Transverse colon (tissue), 4 donors: ENCODE measurements at regions not wholly inside any gene's neighbourhood (a gene's known extent, or its start where the extent isn't known, plus 50 kb on each side); places are given as distances from the start of the nearest gene placed in this dataset.

Source experiments
- DNase-seq: peaks from one replicate; pipeline ENCODE4 v3.0.0-alpha.2; 2019
- H3K27ac ChIP-seq, 4 donors: fragments of 200-600 bp; sonication (generic); 2 replicates each; pipeline ENCODE4 v1.5.1; 2016 to 2018; ENCODE audit warnings: inconsistent platforms in 4 of 4
- H3K27me3 ChIP-seq: fragments of 200-600 bp; sonication (generic); 2 replicates; pipeline ENCODE4 v1.5.1; 2017; ENCODE audit warnings: inconsistent platforms
- H3K36me3 ChIP-seq, 4 donors: fragments of 200-600 bp; sonication (generic); 2 replicates each; pipeline ENCODE4 v1.5.1; 2017 to 2019; ENCODE audit warnings: inconsistent platforms in 4 of 4
- H3K4me1 ChIP-seq, 4 donors: fragments of 200-600 bp; sonication (generic); 2 replicates each; pipeline ENCODE4 v1.5.1; 2017 to 2020; ENCODE audit warnings: inconsistent platforms in 4 of 4
- H3K4me3 ChIP-seq, 4 donors: fragments of 200-600 bp; sonication (generic); 1 replicate in 1 of 4; 2 replicates in 3 of 4; pipeline versions ENCODE4 v1.5.1 to v1.6.1; 2017 to 2019; ENCODE audit warnings: inconsistent platforms in 4 of 4
- H3K9me3 ChIP-seq, 2 donors: fragments of 200-600 bp; sonication (generic); 2 replicates each; pipeline ENCODE4 v1.5.1; 2017 to 2019; ENCODE audit warnings: inconsistent platforms in 2 of 2
- CTCF ChIP-seq, 5 experiments: fragments of 200-600 bp in 3 of 5; fragments of 450-650 bp in 2 of 5; sonication (generic) in 3 of 5; IDR thresholded peaks; 1 replicate in 2 of 5; 2 replicates in 3 of 5; pipeline ENCODE4 v1.5.1; 2016 to 2017; ENCODE audit warnings: antibody characterized with exemption in 5 of 5, inconsistent platforms in 3 of 5, mild to moderate bottlenecking in 2 of 5, moderate library complexity in 1 of 5
- EP300 ChIP-seq: sonication (generic); formaldehyde crosslinking; IDR thresholded peaks from one replicate; pipeline ENCODE4 v1.6.1; 2017; ENCODE audit warnings: antibody characterized with exemption, low read depth
- POLR2A ChIP-seq: fragments of 450-650 bp; IDR thresholded peaks from one replicate; pipeline ENCODE4 v1.6.1; 2016; ENCODE audit warnings: antibody characterized with exemption, mild to moderate bottlenecking, moderate library complexity
- POLR2AphosphoS5 ChIP-seq, 3 donors: sonication (generic); formaldehyde crosslinking; IDR thresholded peaks; one replicate each; pipeline ENCODE4 v1.6.1; 2016; ENCODE audit warnings: antibody characterized with exemption in 3 of 3
- WGBS, 2 donors: methylation state at CpG; one replicate each; pipeline ENCODE4 v1.1.5; 2018; ENCODE audit warnings: low coverage in 1 of 2; 5-methylcytosine and 5-hydroxymethylcytosine counted together
- in situ Hi-C, 4 donors: fragments of 200-750 bp; cut with MboI; loops; one replicate each; pipeline versions ENCODE4 v1.15.0 to v1.15.1; 2017; ENCODE audit warnings: low sequenced_read_pairs in 3 of 4, low pct_ligation_motif_present in 1 of 4, low pct_unique_long_range_greater_than_20kb in 1 of 4
- intact Hi-C: fragments of 100-400 bp; cut with DNase I; formaldehyde crosslinking; loops from one replicate; pipeline ENCODE4 v1.15.1; 2023; ENCODE audit warnings: low total_unique reads

GRCh38 chr10:111338805-111339204 lies 262.0 kb downstream of the ADRA2A start:
- in situ Hi-C loops: no loop called here
- H3K27me3 ChIP-seq: no peaks in the 10 kb centered on the region
- H3K36me3 ChIP-seq: no peaks in the 10 kb centered on the region
- 76 to 85% methylated on average over 3 to 5 of the region's 5 CpGs for WGBS, 2 donors
- intact Hi-C loops: no loop called here
- H3K4me3 ChIP-seq: no peak overlapping the region
- no peaks in the 10 kb centered on the region for H3K4me1 ChIP-seq
- TF ChIP-seq EP300: no peak
- no peak for TF ChIP-seq POLR2AphosphoS5 (IDR thresholded peaks at IDR 0.05)
- no peak for TF ChIP-seq POLR2A
- TF ChIP-seq CTCF (IDR thresholded peaks at IDR 0.05): no peak
- peaks cover 9 to 12% of the 10 kb centered on the region in 2 donors for H3K9me3 ChIP-seq
- peak; percentile 24 for DNase-seq
- H3K27ac ChIP-seq: peak overlapping the region in 1 of 4 donors; percentile 12

GRCh38 chr10:111344804-111345203 lies 268.0 kb downstream of the ADRA2A start:
- TF ChIP-seq POLR2AphosphoS5 (IDR thresholded peaks at IDR 0.05) (no peak), CTCF (IDR thresholded peaks at IDR 0.05) (peak in 1 of 5 experiments; percentile 21)
- Histone ChIP-seq H3K4me1 (peaks cover 0 to 6% (median 0%) of the 10 kb centered on the region in 4 donors), H3K27ac (no peak overlapping the region), H3K9me3 (peaks cover 9 to 12% of the 10 kb centered on the region in 2 donors), H3K27me3 (no peaks in the 10 kb centered on the region), H3K36me3 (no peaks in the 10 kb centered on the region), H3K4me3 (no peak overlapping the region)
- DNase-seq: no peak
- WGBS, 2 donors: 48 to 59% methylated on average over 3 of the region's 3 CpGs
- intact Hi-C loops (no loop called here), in situ Hi-C loops (no loop called here)

GRCh38 chr10:111347386-111348013 lies 270.7 kb downstream of the ADRA2A start:
- 53 to 65% methylated on average over 6 of the region's 6 CpGs for WGBS, 2 donors
- H3K27ac ChIP-seq: no peak overlapping the region

GRCh38 chr10:111348076-111348475 lies 271.2 kb downstream of the ADRA2A start:
- intact Hi-C loops: no loop called here

More at GRCh38 chr10:111347386-111348013, 270.7 kb downstream of the ADRA2A start:
- TF ChIP-seq POLR2A: no peak
- no peak for TF ChIP-seq EP300
- no peak for TF ChIP-seq CTCF (IDR thresholded peaks at IDR 0.05)
- no peak for TF ChIP-seq POLR2AphosphoS5 (IDR thresholded peaks at IDR 0.05)
- in situ Hi-C loops (no loop called here), intact Hi-C loops (no loop called here)
- Histone ChIP-seq H3K36me3 (no peaks in the 10 kb centered on the region), H3K4me3 (no peak overlapping the region), H3K4me1 (peaks cover 0 to 6% (median 0%) of the 10 kb centered on the region in 4 donors), H3K9me3 (no peaks in the 10 kb centered on the region), H3K27me3 (no peaks in the 10 kb centered on the region)
- peak; percentile 61 for DNase-seq

More at GRCh38 chr10:111348076-111348475, 271.2 kb downstream of the ADRA2A start:
- DNase-seq: no peak
- no peak overlapping the region for H3K4me3 ChIP-seq
- 64 to 79% methylated on average over 4 of the region's 4 CpGs for WGBS, 2 donors
- TF ChIP-seq POLR2A (no peak), EP300 (no peak), POLR2AphosphoS5 (IDR thresholded peaks at IDR 0.05) (no peak), CTCF (IDR thresholded peaks at IDR 0.05) (no peak)
- in situ Hi-C loops: no loop called here
- H3K4me1 ChIP-seq: peaks cover 0 to 6% (median 0%) of the 10 kb centered on the region in 4 donors
- no peaks in the 10 kb centered on the region for H3K27me3 ChIP-seq
- H3K9me3 ChIP-seq: no peaks in the 10 kb centered on the region
- H3K27ac ChIP-seq: no peak overlapping the region
- no peaks in the 10 kb centered on the region for H3K36me3 ChIP-seq
